ENCODE measurements at regions not wholly inside any gene's neighbourhood (a gene's known extent, or its start where the extent isn't known, plus 50 kb on each side); places are given as distances from the start of the nearest gene placed in this dataset.
A peak's percentile ranks its signal among the peaks of the same experiment; 100 is the strongest.

- DNase-seq = no peak
Observed at GRCh38 chr2:234438305-234438977, 58.4 kb downstream of the ARL4C start.

GRCh38 chr2:234437642-234438304 lies 59.1 kb downstream of the ARL4C start:
- DNase-seq = no peak

- no peak for DNase-seq
Observed at GRCh38 chr2:234436482-234436837, 60.4 kb downstream of the ARL4C start.

GRCh38 chr2:234435836-234436481 lies 60.9 kb downstream of the ARL4C start:
- DNase-seq = no peak

GRCh38 chr2:234433201-234433600 lies 63.7 kb downstream of the ARL4C start:
- DNase-seq = no peak

- DNase-seq = no peak
Observed at GRCh38 chr2:234430871-234431270, 66.0 kb downstream of the ARL4C start.

GRCh38 chr2:234429265-234429664 lies 67.6 kb downstream of the ARL4C start:
- DNase-seq = peak; percentile 80

GRCh38 chr2:234427081-234428061 lies 69.5 kb downstream of the ARL4C start:
- DNase-seq = peak; percentile 88

- DNase-seq = no peak
Observed at GRCh38 chr2:234426616-234427015, 70.3 kb downstream of the ARL4C start.

GRCh38 chr2:234425639-234426603 lies 71.0 kb downstream of the ARL4C start:
- no peak for DNase-seq

- DNase-seq = no peak
Observed at GRCh38 chr2:234423884-234424283, 73.0 kb downstream of the ARL4C start.

- no peak for DNase-seq
Observed at GRCh38 chr2:234422981-234423431, 73.9 kb downstream of the ARL4C start.

- no peak for DNase-seq
Observed at GRCh38 chr2:234422273-234422732, 74.6 kb downstream of the ARL4C start.

- no peak for DNase-seq
Observed at GRCh38 chr2:234420408-234420807, 76.5 kb downstream of the ARL4C start.

- DNase-seq = no peak
Observed at GRCh38 chr2:234419726-234420125, 77.2 kb downstream of the ARL4C start.

GRCh38 chr2:234415706-234416105 lies 81.2 kb downstream of the ARL4C start:
- DNase-seq = no peak

- no peak for DNase-seq
Observed at GRCh38 chr2:234414596-234414995, 82.3 kb downstream of the ARL4C start.

GRCh38 chr2:234412726-234413125 lies 84.2 kb downstream of the ARL4C start:
- DNase-seq = no peak

GRCh38 chr2:234411793-234412192 lies 85.1 kb downstream of the ARL4C start:
- DNase-seq = no peak

- peak; percentile 87 for DNase-seq
Observed at GRCh38 chr2:234410526-234410925, 86.4 kb downstream of the ARL4C start.

GRCh38 chr2:234409590-234409989 lies 87.3 kb downstream of the ARL4C start:
- no peak for DNase-seq

GRCh38 chr2:234406085-234406484 lies 90.8 kb downstream of the ARL4C start:
- no peak for DNase-seq

Measured in islet precursor cell (in vitro differentiated cells).